Adrenal gland (tissue), 5 donors: ENCODE measurements at regions not wholly inside any gene's neighbourhood (a gene's known extent, or its start where the extent isn't known, plus 50 kb on each side); places are given as distances from the start of the nearest gene placed in this dataset.

Experiments used
- POLR2A ChIP-seq, 2 donors: fragments of 450-650 bp; IDR thresholded peaks; one replicate each; pipeline ENCODE4 v1.6.1; 2017; ENCODE audit warnings: antibody characterized with exemption in 2 of 2, mild to moderate bottlenecking in 2 of 2, moderate library complexity in 1 of 2
- TF ChIP-seq, protein P1 (sequence below), 6 experiments: fragments of 450-650 bp in 4 of 6; fragments of 200-600 bp in 2 of 6; sonication (generic) in 1 of 6; IDR thresholded peaks; 1 replicate in 5 of 6; 2 replicates in 1 of 6; pipeline versions ENCODE4 v1.5.1 to v1.8.0; 2016 to 2021; ENCODE audit warnings: antibody characterized with exemption in 6 of 6, mild to moderate bottlenecking in 2 of 6, moderate library complexity in 1 of 6
- donor health status: DM: no; HTN: no; CAD: no.

- TF ChIP-seq, protein P1, sequence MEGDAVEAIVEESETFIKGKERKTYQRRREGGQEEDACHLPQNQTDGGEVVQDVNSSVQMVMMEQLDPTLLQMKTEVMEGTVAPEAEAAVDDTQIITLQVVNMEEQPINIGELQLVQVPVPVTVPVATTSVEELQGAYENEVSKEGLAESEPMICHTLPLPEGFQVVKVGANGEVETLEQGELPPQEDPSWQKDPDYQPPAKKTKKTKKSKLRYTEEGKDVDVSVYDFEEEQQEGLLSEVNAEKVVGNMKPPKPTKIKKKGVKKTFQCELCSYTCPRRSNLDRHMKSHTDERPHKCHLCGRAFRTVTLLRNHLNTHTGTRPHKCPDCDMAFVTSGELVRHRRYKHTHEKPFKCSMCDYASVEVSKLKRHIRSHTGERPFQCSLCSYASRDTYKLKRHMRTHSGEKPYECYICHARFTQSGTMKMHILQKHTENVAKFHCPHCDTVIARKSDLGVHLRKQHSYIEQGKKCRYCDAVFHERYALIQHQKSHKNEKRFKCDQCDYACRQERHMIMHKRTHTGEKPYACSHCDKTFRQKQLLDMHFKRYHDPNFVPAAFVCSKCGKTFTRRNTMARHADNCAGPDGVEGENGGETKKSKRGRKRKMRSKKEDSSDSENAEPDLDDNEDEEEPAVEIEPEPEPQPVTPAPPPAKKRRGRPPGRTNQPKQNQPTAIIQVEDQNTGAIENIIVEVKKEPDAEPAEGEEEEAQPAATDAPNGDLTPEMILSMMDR (IDR thresholded peaks at IDR 0.05), result no peak
- no peak for TF ChIP-seq POLR2A (IDR thresholded peaks at IDR 0.05)
These were observed 1680.3 kb downstream of the REEP3 start for GRCh38 chr10:65201491-65201890.
